Parathyroid adenoma (tissue), 2 donors: ENCODE measurements at regions not wholly inside any gene's neighbourhood (a gene's known extent, or its start where the extent isn't known, plus 50 kb on each side); places are given as distances from the start of the nearest gene placed in this dataset.

ENCODE experiments used
- H2AFZ ChIP-seq: fragments of 300-600 bp; sonication (generic); one replicate; pipeline ENCODE4 v1.7.0; 2017; ENCODE audit warnings: antibody characterized with exemption, mild to moderate bottlenecking
- H3K27ac ChIP-seq: fragments of 300-600 bp; sonication (generic); one replicate; pipeline ENCODE4 v1.7.0; 2017
- H3K27me3 ChIP-seq: fragments of 300-600 bp; sonication (generic); one replicate; pipeline ENCODE4 v1.7.0; 2017; ENCODE audit warnings: low read length; ENCODE audit not compliant: control insufficient read depth, insufficient read depth
- H3K36me3 ChIP-seq: fragments of 300-600 bp; sonication (generic); one replicate; pipeline ENCODE4 v1.7.0; 2017; ENCODE audit warnings: low read length; ENCODE audit not compliant: control insufficient read depth, insufficient read depth
- H3K4me1 ChIP-seq: fragments of 300-600 bp; sonication (generic); one replicate; pipeline ENCODE4 v1.7.0; 2017; ENCODE audit warnings: control low read depth
- H3K4me2 ChIP-seq: fragments of 300-600 bp; sonication (generic); one replicate; pipeline ENCODE4 v1.7.0; 2017; ENCODE audit warnings: low read length
- H3K4me3 ChIP-seq: fragments of 300-600 bp; sonication (generic); one replicate; pipeline ENCODE4 v1.7.0; 2017; ENCODE audit warnings: low read depth, low read length
- H3K79me2 ChIP-seq: fragments of 300-600 bp; sonication (generic); one replicate; pipeline ENCODE4 v1.7.0; 2017; ENCODE audit warnings: control low read depth
- H3K9ac ChIP-seq: fragments of 300-600 bp; sonication (generic); one replicate; pipeline ENCODE4 v1.7.0; 2017; ENCODE audit warnings: mild to moderate bottlenecking
- H3K9me3 ChIP-seq: fragments of 300-600 bp; sonication (generic); one replicate; pipeline ENCODE4 v1.7.0; 2017; ENCODE audit warnings: low read length; ENCODE audit not compliant: control insufficient read depth
- CTCF ChIP-seq: fragments of 300-600 bp; sonication (generic); IDR thresholded peaks from one replicate; pipeline ENCODE4 v1.7.0; 2017; ENCODE audit warnings: antibody characterized with exemption, mild to moderate bottlenecking
- donor health status: primary hyperparathyroidism.

- H3K4me3 ChIP-seq, result no peak overlapping the region
These were observed 172.6 kb upstream of the RAI14 start for GRCh38 chr5:34483442-34484033.

GRCh38 chr5:34484216-34484920 lies 171.8 kb upstream of the RAI14 start:
- H3K36me3 ChIP-seq, result no peaks in the 10 kb centered on the region
- TF ChIP-seq CTCF, result no peak
- H3K4me2 ChIP-seq, result no peak overlapping the region
- H3K4me1 ChIP-seq, result no peaks in the 10 kb centered on the region
- H3K9ac ChIP-seq, result no peak overlapping the region
- no peak overlapping the region for H2AFZ ChIP-seq
- H3K27me3 ChIP-seq, result no peaks in the 10 kb centered on the region
- no peaks in the 10 kb centered on the region for H3K79me2 ChIP-seq
- H3K9me3 ChIP-seq, result no peaks in the 10 kb centered on the region
- H3K4me3 ChIP-seq, result no peak overlapping the region
- H3K27ac ChIP-seq, result no peak overlapping the region

More at GRCh38 chr5:34483442-34484033, 172.6 kb upstream of the RAI14 start:
- Histone ChIP-seq H2AFZ (no peak overlapping the region), H3K4me2 (no peak overlapping the region), H3K36me3 (no peaks in the 10 kb centered on the region), H3K4me1 (no peaks in the 10 kb centered on the region), H3K27ac (no peak overlapping the region), H3K9ac (no peak overlapping the region), H3K79me2 (no peaks in the 10 kb centered on the region), H3K9me3 (no peaks in the 10 kb centered on the region), H3K27me3 (no peaks in the 10 kb centered on the region)
- TF ChIP-seq CTCF, result no peak

- no peaks in the 10 kb centered on the region for H3K4me1 ChIP-seq
- H3K79me2 ChIP-seq, result no peaks in the 10 kb centered on the region
- no peaks in the 10 kb centered on the region for H3K36me3 ChIP-seq
- no peak overlapping the region for H2AFZ ChIP-seq
- no peak overlapping the region for H3K4me2 ChIP-seq
- no peak overlapping the region for H3K4me3 ChIP-seq
- H3K27ac ChIP-seq, result no peak overlapping the region
- no peaks in the 10 kb centered on the region for H3K27me3 ChIP-seq
- no peak overlapping the region for H3K9ac ChIP-seq
- TF ChIP-seq CTCF, result no peak
- no peaks in the 10 kb centered on the region for H3K9me3 ChIP-seq
These were observed 170.4 kb upstream of the RAI14 start for GRCh38 chr5:34485768-34486030.

- H3K9me3 ChIP-seq, result no peaks in the 10 kb centered on the region
- H3K4me3 ChIP-seq, result no peak overlapping the region
- no peaks in the 10 kb centered on the region for H3K79me2 ChIP-seq
- TF ChIP-seq CTCF, result peak; percentile 88
- no peak overlapping the region for H2AFZ ChIP-seq
- H3K9ac ChIP-seq, result no peak overlapping the region
- H3K27ac ChIP-seq, result no peak overlapping the region
- no peaks in the 10 kb centered on the region for H3K36me3 ChIP-seq
- H3K4me1 ChIP-seq, result no peaks in the 10 kb centered on the region
- H3K27me3 ChIP-seq, result no peaks in the 10 kb centered on the region
- no peak overlapping the region for H3K4me2 ChIP-seq
These were observed 169.8 kb upstream of the RAI14 start for GRCh38 chr5:34486160-34486848.

- TF ChIP-seq CTCF, result no peak
- no peaks in the 10 kb centered on the region for H3K79me2 ChIP-seq
- H3K9ac ChIP-seq, result no peak overlapping the region
- no peak overlapping the region for H3K4me2 ChIP-seq
- no peaks in the 10 kb centered on the region for H3K9me3 ChIP-seq
- H3K4me1 ChIP-seq, result no peaks in the 10 kb centered on the region
- H3K27me3 ChIP-seq, result no peaks in the 10 kb centered on the region
- H3K36me3 ChIP-seq, result no peaks in the 10 kb centered on the region
- no peak overlapping the region for H2AFZ ChIP-seq
- H3K27ac ChIP-seq, result no peak overlapping the region
- H3K4me3 ChIP-seq, result no peak overlapping the region
These were observed 169.3 kb upstream of the RAI14 start for GRCh38 chr5:34486849-34487158.
